ENCODE measurements at regions not wholly inside any gene's neighbourhood (a gene's known extent, or its start where the extent isn't known, plus 50 kb on each side); places are given as distances from the start of the nearest gene placed in this dataset.

DNA sequence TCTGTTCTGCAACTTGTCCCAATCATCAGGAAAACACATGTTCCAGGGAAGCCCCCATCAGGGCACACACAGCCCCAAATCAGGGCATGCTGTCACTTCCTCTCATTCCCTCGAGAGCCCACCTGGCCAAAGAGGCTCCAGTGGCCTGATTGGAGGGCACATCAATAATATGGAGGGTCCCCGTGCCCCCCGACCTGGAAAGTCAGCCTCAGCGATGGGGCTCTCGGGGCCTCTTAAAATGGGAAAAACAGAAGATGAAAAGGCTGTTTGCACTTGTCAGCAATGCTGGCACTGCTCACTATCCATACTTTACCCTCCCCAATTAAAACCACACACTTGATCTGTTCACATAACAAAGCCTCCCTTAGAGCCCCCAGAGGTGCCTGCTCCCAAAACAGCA, 172.9 kb upstream of the NSMCE3 start:
- H3K9me3 Mint-ChIP-seq, result no peaks in the 10 kb centered on the region
- H3K27me3 Mint-ChIP-seq (ENCODE audit: low read depth), result peaks cover 4% of the 10 kb centered on the region
- H3K4me1 Mint-ChIP-seq, result peaks cover 14% of the 10 kb centered on the region
- no peak overlapping the region for H3K27ac Mint-ChIP-seq
- DNase-seq (ENCODE audit: low spot score in 2 of 2, unreplicated experiment in 2 of 2), result peak in 1 of 2 experiments; percentile 14
- TF ChIP-seq, protein P1, sequence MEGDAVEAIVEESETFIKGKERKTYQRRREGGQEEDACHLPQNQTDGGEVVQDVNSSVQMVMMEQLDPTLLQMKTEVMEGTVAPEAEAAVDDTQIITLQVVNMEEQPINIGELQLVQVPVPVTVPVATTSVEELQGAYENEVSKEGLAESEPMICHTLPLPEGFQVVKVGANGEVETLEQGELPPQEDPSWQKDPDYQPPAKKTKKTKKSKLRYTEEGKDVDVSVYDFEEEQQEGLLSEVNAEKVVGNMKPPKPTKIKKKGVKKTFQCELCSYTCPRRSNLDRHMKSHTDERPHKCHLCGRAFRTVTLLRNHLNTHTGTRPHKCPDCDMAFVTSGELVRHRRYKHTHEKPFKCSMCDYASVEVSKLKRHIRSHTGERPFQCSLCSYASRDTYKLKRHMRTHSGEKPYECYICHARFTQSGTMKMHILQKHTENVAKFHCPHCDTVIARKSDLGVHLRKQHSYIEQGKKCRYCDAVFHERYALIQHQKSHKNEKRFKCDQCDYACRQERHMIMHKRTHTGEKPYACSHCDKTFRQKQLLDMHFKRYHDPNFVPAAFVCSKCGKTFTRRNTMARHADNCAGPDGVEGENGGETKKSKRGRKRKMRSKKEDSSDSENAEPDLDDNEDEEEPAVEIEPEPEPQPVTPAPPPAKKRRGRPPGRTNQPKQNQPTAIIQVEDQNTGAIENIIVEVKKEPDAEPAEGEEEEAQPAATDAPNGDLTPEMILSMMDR (IDR thresholded peaks at IDR 0.05; ENCODE audit: unreplicated experiment), result no peak
- no peaks in the 10 kb centered on the region for H3K36me3 Mint-ChIP-seq
- no peak overlapping the region for H3K4me3 Mint-ChIP-seq

- TF ChIP-seq, protein P1 (IDR thresholded peaks at IDR 0.05; ENCODE audit: unreplicated experiment), result no peak
- Mint-ChIP-seq H3K27ac (no peak overlapping the region), H3K27me3 (ENCODE audit: low read depth) (peaks cover 2% of the 10 kb centered on the region), H3K4me1 (peaks cover 16% of the 10 kb centered on the region), H3K9me3 (no peaks in the 10 kb centered on the region), H3K4me3 (no peak overlapping the region), H3K36me3 (no peaks in the 10 kb centered on the region)
- DNase-seq (ENCODE audit: low spot score in 2 of 2, unreplicated experiment in 2 of 2), result no peak
These were observed 170.9 kb upstream of the NSMCE3 start for GRCh38 chr15:29440541-29440940.

DNA sequence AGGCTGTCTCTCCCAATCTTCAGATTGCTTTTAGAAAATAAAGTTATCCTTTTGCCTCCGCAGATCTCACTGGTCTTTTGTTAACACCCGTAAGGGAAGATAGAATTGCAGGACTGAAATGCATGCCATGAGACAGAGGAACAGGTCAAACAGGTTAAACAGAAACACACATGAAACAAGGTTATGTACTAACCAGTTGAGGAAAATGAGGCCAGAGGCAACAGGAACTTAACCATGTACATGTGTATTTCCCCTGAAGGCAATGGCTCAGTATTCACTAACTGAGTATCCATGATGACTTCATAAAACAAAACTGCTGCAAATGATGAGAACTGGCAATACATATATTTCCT, 169.1 kb upstream of the NSMCE3 start:
- TF ChIP-seq, protein P1 (IDR thresholded peaks at IDR 0.05; ENCODE audit: unreplicated experiment), result no peak
- Mint-ChIP-seq H3K27ac (peak overlapping the region; percentile 68), H3K36me3 (no peaks in the 10 kb centered on the region), H3K9me3 (no peaks in the 10 kb centered on the region), H3K4me3 (no peak overlapping the region), H3K27me3 (ENCODE audit: low read depth) (peaks cover 4% of the 10 kb centered on the region), H3K4me1 (peaks cover 16% of the 10 kb centered on the region)
- DNase-seq (ENCODE audit: low spot score in 2 of 2, unreplicated experiment in 2 of 2), result no peak

DNA sequence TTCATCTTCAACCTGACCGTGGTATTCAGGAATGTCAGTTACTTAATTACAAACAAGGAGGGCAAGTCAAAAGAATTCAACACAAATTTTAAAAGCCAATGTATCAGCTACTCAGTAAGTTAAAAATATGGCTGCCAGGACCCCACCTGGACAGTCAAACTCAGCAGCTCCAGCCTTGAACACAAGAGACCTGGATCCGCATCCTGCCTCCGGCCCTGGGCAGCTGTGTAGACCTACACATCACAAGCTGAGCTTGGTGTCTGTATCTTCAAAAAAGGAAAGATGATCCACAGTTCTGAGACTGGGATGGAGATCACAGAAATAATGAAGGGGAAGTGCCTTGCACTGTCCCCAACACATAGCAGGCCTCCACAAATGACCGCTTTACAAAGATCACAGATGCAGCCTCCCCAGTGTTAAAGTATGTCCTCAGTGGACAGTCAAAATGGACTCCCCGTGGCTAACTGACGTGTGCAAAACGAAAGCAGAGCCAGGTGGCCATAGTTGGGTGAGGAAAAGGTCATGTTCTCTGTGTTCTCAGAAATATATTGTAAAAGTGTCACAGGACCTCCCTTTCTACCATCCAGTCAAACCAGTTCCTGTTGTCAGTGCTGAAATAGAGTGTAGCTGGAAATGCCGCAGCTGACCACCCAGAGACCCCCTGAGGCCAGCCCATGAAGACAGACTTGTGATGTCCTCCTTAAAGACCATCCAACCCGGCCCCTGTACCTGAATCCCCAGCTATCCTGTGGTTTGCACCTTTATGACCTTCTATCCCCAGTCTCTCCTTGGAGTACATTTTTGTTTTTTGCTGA, 168.5 kb upstream of the NSMCE3 start:
- H3K27me3 Mint-ChIP-seq (ENCODE audit: low read depth), result peaks cover 2% of the 10 kb centered on the region
- H3K27ac Mint-ChIP-seq, result peak overlapping the region; percentile 68
- peaks cover 16% of the 10 kb centered on the region for H3K4me1 Mint-ChIP-seq
- DNase-seq (ENCODE audit: low spot score in 2 of 2, unreplicated experiment in 2 of 2), result no peak
- TF ChIP-seq, protein P1 (IDR thresholded peaks at IDR 0.05; ENCODE audit: unreplicated experiment), result no peak
- H3K36me3 Mint-ChIP-seq, result no peaks in the 10 kb centered on the region
- H3K9me3 Mint-ChIP-seq, result no peaks in the 10 kb centered on the region
- H3K4me3 Mint-ChIP-seq, result no peak overlapping the region

GRCh38 chr15:29435811-29436210, 166.2 kb upstream of the NSMCE3 start:
- Mint-ChIP-seq H3K27ac (no peak overlapping the region), H3K36me3 (no peaks in the 10 kb centered on the region), H3K4me1 (peaks cover 16% of the 10 kb centered on the region), H3K9me3 (no peaks in the 10 kb centered on the region), H3K4me3 (no peak overlapping the region), H3K27me3 (ENCODE audit: low read depth) (peaks cover 2% of the 10 kb centered on the region)
- DNase-seq (ENCODE audit: low spot score in 2 of 2, unreplicated experiment in 2 of 2), result no peak
- TF ChIP-seq, protein P1 (IDR thresholded peaks at IDR 0.05; ENCODE audit: unreplicated experiment), result no peak
